HG03108 (cell line): ENCODE measurements at regions not wholly inside any gene's neighbourhood (a gene's known extent, or its start where the extent isn't known, plus 50 kb on each side); places are given as distances from the start of the nearest gene placed in this dataset.
"Not testable (repeated sequence)": the region's sequence is repeated elsewhere in the genome, so short reads cannot be mapped to it uniquely, and the experiment has no call there.

Experiments used
- ATAC-seq: cut with Tn5 transposase; IDR thresholded peaks from one replicate; pipeline ENCODE4 v1.9.1; 2021; ENCODE audit warnings: moderate library complexity; ENCODE audit not compliant: unreplicated experiment

DNA sequence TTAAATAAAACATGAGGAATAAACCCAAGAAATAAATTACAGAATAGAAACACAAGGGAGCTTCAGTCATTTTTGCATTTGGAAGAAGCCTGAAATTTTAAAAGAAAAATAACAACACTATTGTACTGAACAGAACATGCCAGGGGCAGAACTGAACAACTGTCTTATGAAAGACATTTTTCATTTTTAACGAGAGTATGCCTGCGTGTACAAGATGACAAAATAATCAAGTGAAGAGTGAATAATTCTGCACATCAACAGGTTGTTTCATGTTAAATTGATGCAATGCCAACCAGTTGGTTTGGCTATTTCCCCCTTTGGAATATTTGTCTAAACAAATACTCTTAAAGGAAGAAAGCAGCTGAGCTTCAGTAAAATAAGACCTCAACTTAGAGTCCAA, 103.3 kb upstream of the BTG1 start:
- ATAC-seq = no peak

- ATAC-seq = no peak
Measured at GRCh38 chr12:92244036-92244435, 98.4 kb upstream of the BTG1 start.

- ATAC-seq = no peak
Measured at GRCh38 chr12:92242907-92243306, 97.3 kb upstream of the BTG1 start.

DNA sequence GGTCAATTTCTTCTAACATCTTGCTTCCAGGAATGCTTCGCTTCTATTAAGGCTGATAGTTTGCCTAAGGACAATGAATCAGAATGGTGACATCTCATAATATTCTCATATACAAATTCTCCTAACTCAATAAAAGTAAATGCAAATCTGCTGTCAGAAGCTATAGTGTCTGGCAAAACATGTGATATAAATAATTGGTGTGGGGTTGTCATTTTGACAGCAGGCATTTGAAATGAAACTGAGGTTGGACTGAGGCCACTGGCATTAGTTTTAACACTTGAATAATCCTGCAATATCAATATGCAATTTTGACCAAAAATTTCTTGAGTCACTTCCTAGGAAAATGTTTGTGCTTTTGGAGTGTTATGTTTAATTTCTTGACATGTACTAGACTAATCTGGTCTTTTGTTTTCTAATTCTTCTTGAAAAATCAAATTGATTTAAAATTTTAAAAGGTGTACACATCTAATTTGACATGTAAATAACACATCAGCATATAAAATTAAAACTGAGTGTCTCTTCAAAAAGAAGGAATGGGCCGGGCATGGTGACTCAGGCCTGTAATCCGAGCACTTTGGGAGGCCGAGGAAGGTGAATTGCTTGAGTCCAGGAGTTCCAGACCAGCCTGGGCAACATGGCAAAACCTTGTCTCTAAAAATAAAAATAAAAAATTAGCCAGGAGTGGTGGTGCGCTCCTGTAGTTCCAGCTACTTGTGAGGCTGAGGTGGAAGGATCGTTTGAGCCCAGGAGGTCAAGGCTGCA, 92.3 kb upstream of the BTG1 start:
- ATAC-seq = no peak

DNA sequence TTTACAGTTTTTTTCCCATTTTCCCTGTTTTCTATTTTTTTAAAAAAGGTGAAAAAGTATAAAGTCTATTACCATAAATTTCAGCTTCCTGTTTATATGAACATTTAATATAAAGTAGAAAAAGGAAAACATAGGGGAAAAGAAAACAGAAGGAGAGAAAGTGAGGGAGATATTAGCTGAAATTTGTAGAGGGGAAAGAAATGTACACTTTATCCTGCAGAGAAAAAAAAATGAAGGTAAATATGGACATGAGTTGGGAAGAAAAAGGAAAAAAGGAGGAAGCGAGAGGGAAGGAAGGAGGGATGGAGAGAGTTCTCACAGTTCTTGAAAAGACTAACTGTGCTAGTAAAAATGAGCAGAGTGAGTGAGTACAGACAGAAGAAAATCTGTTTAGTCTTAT, 91.6 kb upstream of the BTG1 start:
- no peak for ATAC-seq

DNA sequence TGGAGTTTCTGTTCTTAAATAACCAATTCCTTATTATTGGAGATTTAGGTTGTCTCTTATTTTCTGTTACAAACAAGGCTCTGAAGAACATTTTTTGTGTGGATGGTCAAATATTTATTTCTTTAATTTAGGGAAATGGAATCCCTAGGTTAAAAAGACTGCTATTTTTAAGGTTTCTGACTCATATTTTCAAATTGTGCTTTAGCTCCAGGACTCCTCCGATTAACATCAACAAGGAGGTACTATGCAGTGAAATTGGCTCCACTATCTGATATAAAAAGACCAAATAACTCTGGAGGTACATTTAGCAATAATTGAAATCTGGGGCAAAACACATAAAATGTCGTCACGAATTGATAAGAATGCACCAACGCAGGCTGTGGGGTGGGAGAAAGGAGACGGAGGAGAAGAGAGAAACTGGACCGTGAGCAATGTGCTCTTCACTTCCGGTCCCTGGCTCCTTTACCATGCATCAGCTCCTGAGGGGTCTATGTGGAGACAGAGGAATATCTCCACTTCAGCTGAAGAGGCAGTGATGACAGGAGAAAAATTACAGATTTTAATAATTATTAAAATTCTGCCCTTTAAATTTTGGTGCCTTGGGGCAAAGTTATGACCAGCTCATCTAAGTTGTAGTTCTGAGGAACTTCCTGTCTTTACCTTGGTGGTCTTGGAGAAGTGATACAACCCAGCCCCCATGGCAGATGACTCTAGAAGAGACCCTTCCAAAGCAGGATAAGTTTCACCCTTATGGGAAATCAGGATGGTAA, 90.2 kb upstream of the BTG1 start:
- no peak for ATAC-seq

DNA sequence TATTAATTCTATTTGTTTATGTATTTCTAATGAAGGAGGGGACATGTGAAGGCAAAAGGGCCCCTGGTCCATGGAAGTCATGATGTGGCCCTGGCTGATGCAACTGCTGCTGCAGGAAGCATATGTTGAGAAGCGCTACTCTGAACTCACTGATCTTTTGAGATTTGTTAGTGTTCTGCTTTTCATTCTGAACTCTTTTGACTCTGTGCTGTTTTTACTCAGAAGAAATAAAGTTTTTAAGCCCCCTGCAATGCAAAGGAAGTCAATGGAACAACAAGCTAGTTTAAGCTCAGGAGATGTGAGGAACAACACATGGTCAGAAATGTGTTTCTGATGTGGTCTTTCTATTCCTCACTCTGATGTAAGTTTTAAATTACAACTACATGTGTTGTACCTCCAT, 88.9 kb upstream of the BTG1 start:
- ATAC-seq = no peak

DNA sequence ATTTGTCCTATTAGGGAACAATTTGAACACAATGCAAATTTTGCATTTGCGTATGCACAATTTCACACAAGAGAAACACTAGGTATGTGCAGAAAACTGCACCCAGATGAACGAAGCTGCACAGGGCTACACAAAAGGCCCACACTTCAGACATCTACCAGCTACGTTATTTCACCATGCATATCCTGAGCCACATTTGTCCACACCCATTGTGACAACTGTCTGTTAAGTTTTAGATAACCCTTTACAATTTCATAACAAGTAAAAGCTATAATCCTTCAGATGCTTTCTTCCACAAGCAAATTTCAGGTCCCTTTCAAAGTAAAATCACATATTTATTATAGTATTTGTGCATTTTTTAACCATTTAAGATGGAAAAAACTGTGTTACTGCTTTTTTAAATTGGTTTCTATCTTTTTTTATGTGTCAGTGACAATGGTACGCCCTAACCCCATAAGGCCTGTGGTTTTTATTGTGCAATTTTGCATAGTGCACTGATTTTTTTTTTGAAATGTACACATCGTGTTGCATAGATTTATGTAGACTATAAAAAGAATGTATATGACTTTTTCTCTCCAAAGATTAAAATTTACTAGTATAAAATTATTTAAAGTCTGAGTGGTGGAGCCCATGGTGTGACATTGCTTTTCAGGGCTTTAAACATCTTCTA, 87.8 kb upstream of the BTG1 start:
- no peak for ATAC-seq

DNA sequence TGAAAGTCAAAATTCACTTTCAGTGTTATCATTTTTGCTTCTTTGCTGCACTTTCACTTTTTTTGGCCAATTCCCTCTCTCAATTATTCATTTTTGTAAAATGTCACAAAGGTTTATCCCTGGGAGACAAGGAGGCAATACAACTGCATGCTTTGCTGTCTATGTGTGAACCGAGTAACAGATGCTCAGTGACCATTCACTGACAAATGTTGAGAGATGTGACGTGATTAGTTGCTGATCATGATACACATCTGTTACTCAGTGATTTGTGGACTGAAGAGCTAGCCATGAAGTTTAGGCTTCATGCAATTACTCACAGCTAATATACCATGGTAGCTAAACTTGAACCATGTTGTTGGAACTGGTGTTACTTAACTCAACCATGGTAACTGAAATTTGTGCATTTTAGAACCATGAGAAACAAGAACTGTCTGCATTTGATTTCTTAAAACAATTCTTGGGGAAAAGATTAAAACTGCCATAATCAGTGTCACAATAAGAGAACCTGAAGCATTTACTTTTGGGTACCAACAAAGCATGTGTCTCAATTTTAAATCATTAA, 86.8 kb upstream of the BTG1 start:
- not testable (repeated sequence) for ATAC-seq

GRCh38 chr12:92231945-92232344, 86.3 kb upstream of the BTG1 start:
- ATAC-seq = not testable (repeated sequence)

DNA sequence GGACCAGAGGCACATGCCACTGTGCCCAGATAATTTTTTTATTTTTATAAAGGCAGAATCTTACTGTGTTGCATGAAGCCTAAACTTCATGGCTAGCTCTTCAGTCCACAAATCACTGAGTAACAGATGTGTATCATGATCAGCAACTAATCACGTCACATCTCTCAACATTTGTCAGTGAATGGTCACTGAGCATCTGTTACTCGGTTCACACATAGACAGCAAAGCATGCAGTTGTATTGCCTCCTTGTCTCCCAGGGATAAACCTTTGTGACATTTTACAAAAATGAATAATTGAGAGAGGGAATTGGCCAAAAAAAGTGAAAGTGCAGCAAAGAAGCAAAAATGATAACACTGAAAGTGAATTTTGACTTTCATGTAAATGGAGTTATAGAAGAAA, 85.9 kb upstream of the BTG1 start:
- ATAC-seq = not testable (repeated sequence)

DNA sequence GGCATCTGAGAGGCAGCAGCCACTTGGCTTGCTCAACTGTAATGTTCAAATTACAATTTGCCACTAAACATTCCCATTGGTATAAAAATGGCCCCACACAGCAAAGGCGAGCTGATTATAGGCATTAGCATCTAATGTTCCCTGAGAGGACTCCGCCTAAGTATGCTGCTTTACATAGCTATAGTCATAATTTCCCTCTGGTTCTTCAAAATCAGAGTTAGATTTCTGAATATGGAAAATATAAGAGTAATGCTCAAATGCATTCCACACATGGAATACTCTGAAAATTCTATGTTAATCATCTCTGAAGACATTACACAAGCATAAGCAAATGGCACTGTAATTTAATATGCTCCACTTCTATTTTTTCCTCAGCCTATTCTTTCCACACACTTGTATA, 83.7 kb upstream of the BTG1 start:
- ATAC-seq = no peak

DNA sequence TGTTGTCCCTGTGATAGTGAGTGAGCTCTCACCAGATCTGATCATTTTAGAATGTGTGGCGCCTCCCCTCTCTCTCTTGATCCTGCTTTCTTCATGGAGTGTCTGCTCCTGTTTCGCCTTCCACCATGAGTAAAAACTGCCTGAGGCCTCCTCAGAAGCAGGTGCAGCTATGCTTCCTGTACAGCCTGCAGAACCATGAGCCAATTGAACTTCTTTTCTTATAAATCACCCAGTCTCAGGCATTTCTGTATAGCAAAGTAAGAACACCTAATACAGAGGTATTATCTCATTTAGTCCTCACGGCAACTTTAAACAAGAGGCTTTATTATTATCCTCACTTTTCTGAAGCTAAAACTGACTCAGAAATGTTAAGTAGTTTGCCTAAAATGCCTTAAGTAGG, 81.3 kb upstream of the BTG1 start:
- ATAC-seq = no peak

DNA sequence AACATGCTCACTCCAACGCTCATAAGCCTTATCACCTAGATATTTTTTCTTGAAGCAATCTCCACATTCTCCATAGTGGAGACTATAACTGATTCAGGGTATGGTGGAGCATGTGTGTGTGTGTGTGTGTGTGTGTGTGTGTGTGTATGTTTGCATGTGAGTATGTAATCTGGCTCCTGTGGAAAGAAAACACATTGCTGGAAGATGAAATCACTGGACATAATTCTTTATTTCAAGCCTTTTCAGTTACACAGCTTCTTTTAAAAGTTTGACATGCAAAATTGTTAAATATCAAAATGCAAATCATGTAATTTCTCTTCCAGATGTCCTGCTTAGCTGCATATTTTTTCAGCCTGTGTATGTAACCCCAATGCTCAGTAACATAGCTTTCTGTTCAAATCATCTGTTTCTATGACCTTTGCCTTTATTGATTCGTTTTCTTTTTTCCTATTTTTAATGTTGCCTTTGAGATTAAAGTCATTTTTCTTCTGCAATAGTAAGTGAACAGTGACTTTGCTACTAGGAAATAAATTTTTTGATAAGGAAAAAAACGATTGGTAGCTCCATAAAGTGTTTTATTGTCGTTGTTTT, 80.5 kb upstream of the BTG1 start:
- no peak for ATAC-seq

GRCh38 chr12:92224685-92225331, 79.2 kb upstream of the BTG1 start:
- ATAC-seq = no peak

- ATAC-seq = no peak
Measured at GRCh38 chr12:92223481-92223880, 77.8 kb upstream of the BTG1 start.

- ATAC-seq = no peak
Measured at GRCh38 chr12:92221656-92222315, 76.1 kb upstream of the BTG1 start.

- ATAC-seq = no peak
Measured at GRCh38 chr12:92218394-92219077, 72.9 kb upstream of the BTG1 start.

DNA sequence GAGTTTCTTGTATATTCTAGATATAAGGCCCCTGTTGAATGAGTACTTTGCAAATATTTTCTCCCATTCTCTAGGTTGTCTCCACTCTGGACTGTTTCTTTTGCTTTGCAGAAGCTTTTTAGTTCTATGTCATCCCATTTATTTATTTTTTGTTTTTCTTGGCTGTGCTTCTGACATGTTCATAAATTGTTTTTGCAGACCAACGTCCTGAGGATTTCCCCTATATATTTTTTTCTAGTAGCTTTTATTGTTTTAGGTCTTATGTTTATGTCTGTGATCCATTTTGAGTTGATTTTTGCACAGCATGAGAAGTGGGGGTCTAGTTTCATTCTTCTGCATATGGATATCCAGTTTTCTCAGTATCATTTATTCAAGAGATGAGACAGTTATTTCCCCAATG, 70.4 kb upstream of the BTG1 start:
- ATAC-seq = no peak

- no peak for ATAC-seq
Measured at GRCh38 chr12:92215358-92215757, 69.7 kb upstream of the BTG1 start.
